ENCODE measurements at regions not wholly inside any gene's neighbourhood (a gene's known extent, or its start where the extent isn't known, plus 50 kb on each side); places are given as distances from the start of the nearest gene placed in this dataset.

- POLR2A ChIA-PET: no interaction called here
- FAIRE-seq: no peak
These were observed 118.0 kb upstream of the RHOBTB1 start for GRCh38 chr10:61061923-61062504.

GRCh38 chr10:61059636-61060035 lies 115.7 kb upstream of the RHOBTB1 start:
- BruUV-seq (replicated peaks): no TSS peak
- ATAC-seq (no peak), DNase-seq (ENCODE audit: low spot score) (no peak), FAIRE-seq (no peak)
- Histone ChIP-seq H2AFZ (ENCODE audit: low read length) (no peak overlapping the region), H3K9ac (ENCODE audit: insufficient read depth, low read depth, low read length) (no peak overlapping the region), H3K4me3 (replicated peaks in 1 of 3; ENCODE audit: insufficient read depth in 1 of 3, low read depth in 2 of 3, low read length in 3 of 3) (no peak overlapping the region), H3K4me1 (ENCODE audit: insufficient read depth, low read length) (peaks cover 29% of the 10 kb centered on the region), H3K36me3 (replicated peaks in 1 of 2; ENCODE audit: control insufficient read depth in 1 of 2, insufficient read depth in 2 of 2, low read length in 2 of 2) (no peaks in the 10 kb centered on the region), H3K9me3 (ENCODE audit: low read length) (no peaks in the 10 kb centered on the region), H3K4me2 (ENCODE audit: low read depth, low read length) (no peak overlapping the region), H3K27ac (ENCODE audit: extremely low read length, insufficient read depth, low read length) (no peak overlapping the region), H3K79me2 (ENCODE audit: insufficient read depth, low read length) (no peaks in the 10 kb centered on the region), H3K27me3 (ENCODE audit: control insufficient read depth in 1 of 2, insufficient read depth in 2 of 2, low read length in 2 of 2) (no peaks in the 10 kb centered on the region), H4K20me1 (ENCODE audit: insufficient read depth, low read length) (no peaks in the 10 kb centered on the region)
- ChIA-PET CTCF (ENCODE audit: low intra/inter-chr PET ratio, low total read pairs) (no interaction called here), POLR2A (no interaction called here)
- 95% methylated on average over 5 of the region's 5 CpGs for WGBS (ENCODE audit: low lambda C conversion rate)
- intact Hi-C loops (cut with micrococcal nuclease; ENCODE audit: unreplicated experiment): no loop called here
- in situ Hi-C loops (cut with HindIII; ENCODE audit: extremely low pct_ligation_motif_present, low pct_unique_long_range_greater_than_20kb): no loop called here
- TF ChIP-seq MEF2D (CRISPR knock-in tag; IDR thresholded peaks at IDR 0.05) (no peak), HNF1A (IDR thresholded peaks at IDR 0.05; ENCODE audit: low read depth) (no peak), HNF1A (CRISPR knock-in tag; IDR thresholded peaks at IDR 0.05; ENCODE audit: borderline replicate concordance) (no peak), PRDM15 (CRISPR knock-in tag; IDR thresholded peaks at IDR 0.05) (no peak), ZNF615 (CRISPR knock-in tag; IDR thresholded peaks at IDR 0.05; ENCODE audit: borderline replicate concordance) (no peak), KLF13 (CRISPR knock-in tag; IDR thresholded peaks at IDR 0.05) (no peak), IRF2 (CRISPR knock-in tag; IDR thresholded peaks at IDR 0.05) (no peak), ZNF512 (CRISPR knock-in tag; IDR thresholded peaks at IDR 0.05) (no peak)

More at GRCh38 chr10:61061923-61062504, 118.0 kb upstream of the RHOBTB1 start:
- H3K4me2 ChIP-seq (ENCODE audit: low read depth, low read length): no peak overlapping the region; the same call in 1 of the 2 replicates
- peak overlapping the region; percentile 28; the same call in 1 of the 2 replicates for H3K9ac ChIP-seq (ENCODE audit: insufficient read depth, low read depth, low read length)
- intact Hi-C loops (cut with micrococcal nuclease; ENCODE audit: unreplicated experiment) (no loop called here), in situ Hi-C loops (cut with HindIII; ENCODE audit: extremely low pct_ligation_motif_present, low pct_unique_long_range_greater_than_20kb) (no loop called here)
- CTCF ChIA-PET (ENCODE audit: low intra/inter-chr PET ratio, low total read pairs): no interaction called here
- H3K4me1 ChIP-seq (ENCODE audit: insufficient read depth, low read length): peaks cover 53% of the 10 kb centered on the region
- ATAC-seq (no peak), DNase-seq (ENCODE audit: low spot score) (no peak)
- no peak overlapping the region for H2AFZ ChIP-seq (ENCODE audit: low read length)
- H4K20me1 ChIP-seq (ENCODE audit: insufficient read depth, low read length): no peaks in the 10 kb centered on the region
- H3K79me2 ChIP-seq (ENCODE audit: insufficient read depth, low read length): no peaks in the 10 kb centered on the region
- 89% methylated on average over 6 of the region's 6 CpGs for WGBS (ENCODE audit: low lambda C conversion rate)
- BruUV-seq (replicated peaks): no TSS peak
- H3K4me3 ChIP-seq (replicated peaks in 1 of 3; ENCODE audit: insufficient read depth in 1 of 3, low read depth in 2 of 3, low read length in 3 of 3): no peak overlapping the region
- no peaks in the 10 kb centered on the region for H3K27me3 ChIP-seq (ENCODE audit: control insufficient read depth in 1 of 2, insufficient read depth in 2 of 2, low read length in 2 of 2)
- no peak for TF ChIP-seq POLR2AphosphoS2 (IDR thresholded peaks at IDR 0.05; ENCODE audit: low read depth, low read length)
- no peaks in the 10 kb centered on the region for H3K36me3 ChIP-seq (replicated peaks in 1 of 2; ENCODE audit: control insufficient read depth in 1 of 2, insufficient read depth in 2 of 2, low read length in 2 of 2)
- H3K27ac ChIP-seq (ENCODE audit: extremely low read length, insufficient read depth, low read length): peak overlapping the region; percentile 87
- H3K9me3 ChIP-seq (ENCODE audit: low read length): no peaks in the 10 kb centered on the region
